ENCODE measurements at regions not wholly inside any gene's neighbourhood (a gene's known extent, or its start where the extent isn't known, plus 50 kb on each side); places are given as distances from the start of the nearest gene placed in this dataset.

- H3K9me2 ChIP-seq (ENCODE audit: insufficient read depth), result no peaks in the 10 kb centered on the region
- H3K4me1 ChIP-seq (replicated peaks; ENCODE audit: insufficient read depth), result no peaks in the 10 kb centered on the region
- H3K4me3 ChIP-seq, result no peak overlapping the region
- TF ChIP-seq EZH2 (IDR thresholded peaks at IDR 0.05; ENCODE audit: low read depth) (no peak), CTCF (conservative IDR thresholded peaks at IDR 0.05) (no peak)
- no peak overlapping the region for H3K27ac ChIP-seq
- H3K79me2 ChIP-seq (ENCODE audit: low read depth), result no peaks in the 10 kb centered on the region
- intact Hi-C loops (cut with micrococcal nuclease; ENCODE audit: unreplicated experiment), result no loop called here
- H3F3A ChIP-seq (ENCODE audit: insufficient read depth, low read depth), result no peaks in the 10 kb centered on the region
- no TSS peak for BruUV-seq (replicated peaks)
- no peak overlapping the region for H2AFZ ChIP-seq
- no peak for DNase-seq
- no peaks in the 10 kb centered on the region for H3K36me3 ChIP-seq (ENCODE audit: low read depth)
- H3K27me3 ChIP-seq (ENCODE audit: insufficient read depth, low read depth), result no peaks in the 10 kb centered on the region
- ChIA-PET POLR2A (ENCODE audit: unreplicated experiment) (interaction anchor here (0.9 kb wide), 1 partner anchor 12 kb away, joined by 8 read pairs; no protein-coding TSS in a partner anchor), CTCF (no interaction called here)
- H4K20me1 ChIP-seq (ENCODE audit: insufficient read depth), result no peaks in the 10 kb centered on the region
- H3K9me3 ChIP-seq (ENCODE audit: insufficient read depth, low read depth), result no peaks in the 10 kb centered on the region
- no peak overlapping the region for H3K4me2 ChIP-seq
These were observed 65.0 kb upstream of the POU3F1 start for GRCh38 chr1:38111589-38111988.

GRCh38 chr1:38105267-38105666, 58.7 kb upstream of the POU3F1 start:
- H2AFZ ChIP-seq, result no peak overlapping the region
- no peaks in the 10 kb centered on the region for H3K9me2 ChIP-seq (ENCODE audit: insufficient read depth)
- no peaks in the 10 kb centered on the region for H3K79me2 ChIP-seq (ENCODE audit: low read depth)
- H4K20me1 ChIP-seq (ENCODE audit: insufficient read depth), result no peaks in the 10 kb centered on the region
- ChIA-PET POLR2A (ENCODE audit: unreplicated experiment) (no interaction called here), CTCF (no interaction called here)
- H3K4me2 ChIP-seq, result no peak overlapping the region
- BruUV-seq (replicated peaks), result no TSS peak
- TF ChIP-seq EZH2 (IDR thresholded peaks at IDR 0.05; ENCODE audit: low read depth) (no peak), CTCF (conservative IDR thresholded peaks at IDR 0.05) (no peak)
- no peaks in the 10 kb centered on the region for H3K4me1 ChIP-seq (replicated peaks; ENCODE audit: insufficient read depth)
- H3F3A ChIP-seq (ENCODE audit: insufficient read depth, low read depth), result no peaks in the 10 kb centered on the region
- H3K27me3 ChIP-seq (ENCODE audit: insufficient read depth, low read depth), result no peaks in the 10 kb centered on the region
- no peak overlapping the region for H3K4me3 ChIP-seq
- DNase-seq, result no peak
- intact Hi-C loops (cut with micrococcal nuclease; ENCODE audit: unreplicated experiment), result no loop called here
- no peaks in the 10 kb centered on the region for H3K9me3 ChIP-seq (ENCODE audit: insufficient read depth, low read depth)
- H3K36me3 ChIP-seq (ENCODE audit: low read depth), result no peaks in the 10 kb centered on the region
- no peak overlapping the region for H3K27ac ChIP-seq

- no peaks in the 10 kb centered on the region for H3K36me3 ChIP-seq (ENCODE audit: low read depth)
- H3K27me3 ChIP-seq (ENCODE audit: insufficient read depth, low read depth), result no peaks in the 10 kb centered on the region
- H3K4me2 ChIP-seq, result no peak overlapping the region
- BruUV-seq (replicated peaks), result no TSS peak
- no peak overlapping the region for H3K27ac ChIP-seq
- H3K4me3 ChIP-seq, result no peak overlapping the region
- TF ChIP-seq EZH2 (IDR thresholded peaks at IDR 0.05; ENCODE audit: low read depth) (no peak), CTCF (conservative IDR thresholded peaks at IDR 0.05) (no peak)
- CTCF ChIA-PET, result no interaction called here
- no peaks in the 10 kb centered on the region for H3F3A ChIP-seq (ENCODE audit: insufficient read depth, low read depth)
- DNase-seq, result no peak
- intact Hi-C loops (cut with micrococcal nuclease; ENCODE audit: unreplicated experiment), result no loop called here
- H3K79me2 ChIP-seq (ENCODE audit: low read depth), result no peaks in the 10 kb centered on the region
- no peak overlapping the region for H2AFZ ChIP-seq
- POLR2A ChIA-PET (ENCODE audit: unreplicated experiment), result interaction anchor here (0.7 kb wide), 1 partner anchor 24 kb away, joined by 8 read pairs; no protein-coding TSS in a partner anchor
- H3K4me1 ChIP-seq (replicated peaks; ENCODE audit: insufficient read depth), result no peaks in the 10 kb centered on the region
- H3K9me2 ChIP-seq (ENCODE audit: insufficient read depth), result no peaks in the 10 kb centered on the region
- H3K9me3 ChIP-seq (ENCODE audit: insufficient read depth, low read depth), result no peaks in the 10 kb centered on the region
- no peaks in the 10 kb centered on the region for H4K20me1 ChIP-seq (ENCODE audit: insufficient read depth)
These were observed 56.0 kb upstream of the POU3F1 start for GRCh38 chr1:38102636-38103035.

All from PC-9 (cell line).